UCSD-AML1 (cell line): ENCODE measurements at regions not wholly inside any gene's neighbourhood (a gene's known extent, or its start where the extent isn't known, plus 50 kb on each side); places are given as distances from the start of the nearest gene placed in this dataset.
"Not testable (repeated sequence)": the region's sequence is repeated elsewhere in the genome, so short reads cannot be mapped to it uniquely, and the experiment has no call there.

Experiments
- DNase-seq: peaks from one replicate; lab custom pipeline; 2025; ENCODE audit not compliant: unreplicated experiment; lab: John Stamatoyannopoulos, UW

DNA sequence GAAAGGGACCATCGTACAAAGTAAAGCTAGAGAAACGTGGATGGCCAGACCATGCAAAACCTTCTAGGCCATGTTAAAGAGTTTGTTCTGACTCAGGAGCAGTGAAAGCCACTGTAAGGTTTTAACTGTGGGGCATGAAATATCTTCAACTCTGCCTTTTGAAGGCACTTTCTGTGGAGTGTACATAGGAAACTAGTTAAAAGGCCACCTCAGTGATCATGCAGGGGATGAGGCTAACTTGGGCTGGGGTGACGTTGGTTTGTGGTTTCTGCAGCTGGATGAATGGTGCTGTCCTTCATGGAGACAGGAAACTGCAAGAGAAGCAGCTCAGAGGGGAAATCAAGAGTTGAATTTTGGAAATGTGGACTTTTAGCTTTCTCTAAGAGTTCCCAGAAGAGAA lies 190.7 kb downstream of the CDCA7 start:
- peak; percentile 32 for DNase-seq

DNA sequence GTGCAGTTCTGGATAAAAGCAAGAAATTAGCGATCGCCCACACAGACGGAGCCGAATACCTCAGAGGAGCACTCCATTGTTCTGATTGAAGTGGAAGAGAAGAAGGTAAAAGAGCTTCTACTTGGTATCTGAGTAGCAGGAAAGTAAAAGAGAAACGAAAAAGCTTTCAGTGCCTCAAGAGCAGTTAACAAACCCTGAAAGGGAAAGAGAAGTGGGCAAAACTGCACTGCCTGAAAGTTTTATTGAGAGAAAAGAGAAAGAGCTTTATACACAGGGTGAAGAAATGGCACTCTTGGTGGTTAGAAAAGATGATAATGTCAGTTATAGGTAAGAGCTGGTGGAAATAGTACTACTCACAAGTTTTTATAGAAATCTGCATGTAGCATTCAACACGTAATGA lies 192.8 kb downstream of the CDCA7 start:
- no peak for DNase-seq

GRCh38 chr2:173550143-173550542 lies 195.5 kb downstream of the CDCA7 start:
- no peak for DNase-seq

- no peak for DNase-seq
Observed at GRCh38 chr2:173552531-173552930, 197.9 kb downstream of the CDCA7 start.

DNA sequence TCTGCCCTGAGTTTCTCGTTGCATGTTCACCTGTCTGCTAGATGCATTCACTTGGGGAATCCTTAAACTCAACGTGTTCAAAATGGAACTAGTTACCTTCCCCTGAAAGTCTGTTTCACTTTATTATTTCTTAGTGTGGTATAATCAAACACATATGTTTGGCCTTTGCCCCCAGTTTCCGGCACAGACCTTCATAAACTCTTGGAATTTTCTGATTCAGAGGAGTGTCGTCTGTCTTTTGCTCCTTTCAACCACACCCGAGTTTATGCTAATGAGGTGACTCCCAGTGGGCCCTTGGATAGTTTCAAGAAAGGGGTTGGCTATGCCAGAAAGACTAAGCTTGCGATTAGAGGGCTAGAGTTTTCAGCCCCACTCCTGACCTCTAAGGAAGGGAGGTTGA lies 198.9 kb downstream of the CDCA7 start:
- no peak for DNase-seq

DNA sequence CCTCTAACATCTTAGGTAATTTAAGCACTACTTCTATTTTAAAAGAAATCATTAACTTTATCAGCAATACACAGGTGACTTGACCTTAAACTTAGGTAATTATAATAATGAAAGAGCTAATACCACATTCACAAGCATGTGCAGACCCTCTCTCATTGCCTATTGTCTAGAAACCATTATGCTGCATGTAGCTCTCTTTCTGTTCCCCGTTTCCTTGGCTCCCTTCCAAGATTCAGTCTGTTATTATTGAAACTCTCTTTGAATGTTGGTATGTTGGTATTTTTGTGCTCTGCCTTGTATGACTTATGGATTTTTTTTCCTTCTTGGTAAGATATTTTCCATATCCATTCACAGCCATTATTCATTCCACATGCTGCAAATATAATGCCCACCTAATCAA lies 201.2 kb downstream of the CDCA7 start:
- no peak for DNase-seq

DNA sequence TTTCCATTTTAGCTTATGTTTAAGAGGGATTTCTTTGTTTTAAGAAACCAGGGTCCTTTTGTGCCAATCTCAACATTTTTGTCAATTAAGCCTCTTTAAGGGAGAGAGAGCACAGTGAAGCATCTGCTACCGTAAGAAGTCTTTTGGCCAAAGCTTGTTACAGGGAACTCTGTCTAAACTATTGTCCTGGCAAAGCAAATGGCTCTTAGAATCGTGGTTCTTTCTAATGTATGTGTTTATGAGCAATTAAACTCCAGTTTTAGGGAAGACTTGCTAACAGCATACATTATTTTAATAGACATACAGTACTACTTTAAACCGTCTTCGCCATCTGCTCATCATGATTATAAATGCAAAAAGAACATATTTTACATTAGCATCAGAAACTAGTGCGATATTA lies 202.1 kb downstream of the CDCA7 start:
- no peak for DNase-seq

GRCh38 chr2:173557497-173557896 lies 202.8 kb downstream of the CDCA7 start:
- DNase-seq = no peak

DNA sequence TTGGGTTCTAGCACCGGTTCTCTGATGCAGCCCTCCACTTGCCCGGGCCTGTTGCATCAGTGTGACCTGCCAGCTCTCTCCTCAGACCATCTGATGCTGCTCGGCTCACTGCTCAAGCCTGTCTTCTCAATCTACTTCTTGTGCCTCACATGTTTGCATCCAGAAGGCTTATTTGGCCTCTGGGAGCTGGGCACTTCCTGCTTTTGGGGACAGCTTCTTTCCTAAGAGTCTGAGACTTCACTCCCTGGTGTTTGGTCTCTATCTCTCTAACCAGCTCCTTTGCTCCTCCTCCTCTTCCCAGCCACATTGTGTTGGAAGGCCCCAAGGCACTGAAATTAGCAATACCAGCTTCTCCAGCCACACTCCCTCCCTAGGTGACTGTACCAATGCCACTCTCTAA lies 212.8 kb downstream of the CDCA7 start:
- no peak for DNase-seq

DNA sequence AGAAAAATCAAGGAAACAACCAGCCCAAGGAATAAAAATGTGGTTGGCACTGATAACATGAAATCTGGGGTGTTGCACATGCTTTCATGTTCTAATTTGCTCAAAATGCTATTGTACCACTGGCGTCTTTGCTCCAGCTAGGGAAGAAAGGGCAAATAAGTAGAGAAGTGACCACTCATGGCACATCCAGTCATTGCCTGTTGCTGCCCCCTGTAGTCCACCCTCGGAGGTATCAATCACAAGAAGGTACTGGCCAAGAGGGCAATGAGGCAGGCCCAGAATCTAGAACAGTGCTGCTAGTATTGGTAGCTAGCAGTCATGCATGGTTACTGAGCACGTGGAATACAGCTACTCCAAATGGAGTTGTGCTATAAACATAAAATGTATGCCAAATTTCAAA lies 213.4 kb downstream of the CDCA7 start:
- peak; percentile 17 for DNase-seq

GRCh38 chr2:173571021-173571821 lies 216.5 kb downstream of the CDCA7 start:
- DNase-seq = no peak

- no peak for DNase-seq
Observed at GRCh38 chr2:173571887-173572680, 217.4 kb downstream of the CDCA7 start.

DNA sequence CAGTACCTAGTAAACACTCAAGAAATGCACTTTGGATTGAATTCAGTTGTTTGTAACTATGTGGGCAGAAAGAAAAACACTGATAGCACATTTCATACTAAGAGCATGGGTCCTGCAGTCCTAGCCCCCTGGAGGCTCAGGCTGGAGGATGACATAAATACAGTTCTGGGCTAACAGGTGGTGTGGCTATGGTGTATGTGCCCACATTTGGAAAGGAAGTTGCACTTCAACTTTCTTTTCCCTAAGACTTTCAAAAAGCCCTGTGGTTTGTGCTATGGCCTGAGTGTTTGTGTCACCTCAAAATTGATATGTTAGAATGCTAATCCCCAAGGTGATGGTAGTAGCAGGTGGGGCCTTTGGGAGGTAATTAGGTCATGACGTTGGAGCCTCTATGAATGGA lies 218.2 kb downstream of the CDCA7 start:
- DNase-seq = no peak

DNA sequence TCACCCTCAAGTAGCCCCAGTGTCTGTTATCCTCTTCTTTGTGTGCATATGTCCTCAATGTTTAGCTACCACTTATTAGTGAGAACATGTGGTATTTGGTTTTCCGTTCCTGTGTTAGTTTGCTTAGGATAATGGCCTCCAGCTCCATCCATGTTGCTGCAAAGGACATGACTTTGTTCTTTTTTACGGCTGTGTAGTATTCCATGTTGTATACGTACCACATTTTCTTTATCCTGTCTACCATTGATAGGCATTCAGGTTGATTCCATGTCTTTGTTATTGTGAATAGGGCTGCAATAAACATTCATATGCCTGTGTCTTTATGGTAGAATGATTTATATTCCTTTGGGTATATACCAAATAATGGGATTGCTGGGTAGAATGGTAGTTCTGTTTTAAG lies 219.1 kb downstream of the CDCA7 start:
- not testable (repeated sequence) for DNase-seq

- no peak for DNase-seq
Observed at GRCh38 chr2:173574324-173575112, 219.8 kb downstream of the CDCA7 start.

DNA sequence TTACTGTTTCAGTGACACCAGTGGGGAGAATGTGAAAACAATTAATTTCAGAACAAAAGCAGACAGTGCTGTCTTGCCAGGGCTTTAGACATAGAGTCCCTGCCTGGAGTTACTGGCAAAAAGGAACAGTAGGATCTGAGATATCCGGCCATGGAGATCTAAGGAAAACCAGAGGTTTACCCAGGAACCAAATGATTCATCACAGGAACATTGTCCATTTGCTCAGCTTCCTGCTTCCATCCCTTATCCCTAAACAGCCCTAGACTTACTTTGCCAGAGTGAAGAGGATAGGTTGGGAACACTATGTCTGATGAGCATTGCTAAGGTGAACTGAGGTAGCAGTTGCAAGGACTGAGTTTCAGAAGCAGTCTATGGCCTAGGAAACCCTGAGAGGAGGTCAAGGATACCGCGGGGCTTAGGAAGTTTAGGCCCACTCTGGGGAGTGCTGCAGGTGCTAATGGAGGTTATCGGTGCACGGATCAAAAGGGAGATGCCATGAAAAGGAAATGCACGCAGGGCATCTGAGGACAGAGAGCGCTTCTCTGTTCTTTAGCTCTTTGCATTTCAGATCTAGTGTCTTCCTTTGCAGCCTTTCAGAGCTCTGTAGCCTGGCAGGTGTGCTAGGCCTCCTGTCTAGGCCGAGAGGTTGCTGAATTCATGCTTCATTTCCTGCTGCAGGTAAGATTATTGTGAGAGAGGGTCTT lies 223.9 kb downstream of the CDCA7 start:
- no peak for DNase-seq

GRCh38 chr2:173580351-173580750 lies 225.7 kb downstream of the CDCA7 start:
- DNase-seq = no peak

GRCh38 chr2:173580956-173581355 lies 226.3 kb downstream of the CDCA7 start:
- DNase-seq = no peak

DNA sequence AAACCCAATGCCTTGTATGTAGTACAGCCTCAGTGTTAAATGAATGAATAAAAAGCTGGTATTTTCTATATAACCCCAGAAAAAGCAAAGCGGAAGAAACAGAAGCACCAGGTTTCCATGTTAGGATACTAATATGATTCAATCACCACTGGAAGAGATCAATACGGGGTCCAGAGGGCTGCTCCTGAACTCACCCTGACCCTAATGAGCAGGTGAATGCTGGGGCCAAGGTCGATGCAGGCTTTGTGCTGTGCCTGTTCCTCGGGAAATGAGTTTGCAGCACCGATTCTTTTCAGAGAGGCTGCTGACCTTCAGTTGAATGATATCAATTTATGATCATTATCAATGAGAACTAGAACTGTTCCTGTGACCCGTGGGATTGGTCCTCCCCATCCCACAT lies 228.5 kb downstream of the CDCA7 start:
- DNase-seq = no peak

- no peak for DNase-seq
Observed at GRCh38 chr2:173584000-173584399, 229.3 kb downstream of the CDCA7 start.
